Activated CD4-positive, alpha-beta T cell treated with anti-CD3 and anti-CD28 coated beads, Interleukin-10, Interleukin-2, amounts not matched to agents 100 ng/mL and 50 ng/mL, durations not matched to agents 16 hours and 8 hours (primary cell): ENCODE measurements at regions not wholly inside any gene's neighbourhood (a gene's known extent, or its start where the extent isn't known, plus 50 kb on each side); places are given as distances from the start of the nearest gene placed in this dataset.
"Not testable (repeated sequence)": the region's sequence is repeated elsewhere in the genome, so short reads cannot be mapped to it uniquely, and the experiment has no call there.

Source experiments
- DNase-seq: peaks from one replicate; pipeline ENCODE4 v3.0.0-alpha.2; 2020

DNA sequence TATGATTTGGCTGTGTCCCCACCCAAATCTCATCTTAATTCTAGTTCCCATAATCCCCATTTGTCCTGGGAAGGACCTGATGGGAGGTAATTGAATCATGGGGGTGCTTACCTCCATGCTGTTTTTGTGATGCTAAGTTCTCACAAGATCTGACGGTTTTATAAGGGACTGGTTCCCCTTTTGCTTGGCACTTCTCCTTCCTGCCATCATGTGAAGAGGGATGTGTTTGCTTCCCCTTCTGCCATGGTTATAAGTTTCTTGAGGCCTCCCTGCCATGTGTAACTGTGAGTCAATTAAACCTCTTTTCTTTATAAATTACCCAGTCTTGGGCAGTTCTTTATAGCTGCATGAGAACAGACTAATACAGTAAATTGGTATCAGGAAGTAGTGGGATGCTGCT, 114.1 kb downstream of the ZNF648 start:
- DNase-seq, result no peak

DNA sequence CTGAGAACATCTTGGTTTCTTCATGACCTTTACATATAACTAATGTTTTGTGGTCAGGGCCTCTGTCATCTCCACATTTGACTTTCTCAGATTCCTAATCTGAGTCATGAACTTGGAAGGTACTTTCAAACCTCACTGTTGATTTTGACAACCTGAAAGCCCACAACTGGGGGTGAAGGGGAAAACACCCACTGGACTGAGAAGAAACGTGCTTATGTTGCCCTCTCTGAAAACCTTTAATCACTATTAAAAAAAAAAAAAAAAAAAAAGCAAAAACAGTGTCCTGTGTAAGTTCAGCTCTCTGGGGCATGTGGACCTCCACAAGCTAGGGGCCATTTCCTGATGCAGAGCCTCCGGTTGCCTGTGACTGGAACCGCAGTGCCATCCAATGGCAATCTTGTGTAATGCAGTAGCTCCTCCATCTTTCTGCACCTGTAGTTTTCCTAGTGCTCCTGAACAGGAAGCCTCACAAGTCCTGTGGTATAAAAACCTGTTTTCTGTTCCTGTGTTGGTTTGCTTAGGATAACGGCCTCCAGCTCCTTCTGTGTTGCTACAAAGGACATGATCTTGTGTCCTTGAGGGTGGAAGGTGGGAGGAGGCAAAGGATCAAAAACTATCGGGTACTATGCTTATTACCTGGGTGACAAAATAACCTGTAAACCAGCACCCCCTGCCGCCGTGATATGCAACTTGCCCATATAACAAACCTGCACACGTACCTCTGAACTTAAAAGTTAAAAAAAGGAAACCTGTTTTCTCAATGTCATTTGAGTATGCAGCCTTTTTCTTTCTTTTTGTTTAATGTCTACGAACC, 124.5 kb downstream of the ZNF648 start:
- peak; percentile 54 for DNase-seq

GRCh38 chr1:181936269-181936668, 125.2 kb downstream of the ZNF648 start:
- peak; percentile 0 for DNase-seq

GRCh38 chr1:181931873-181932272, 129.6 kb downstream of the ZNF648 start:
- DNase-seq, result no peak

DNA sequence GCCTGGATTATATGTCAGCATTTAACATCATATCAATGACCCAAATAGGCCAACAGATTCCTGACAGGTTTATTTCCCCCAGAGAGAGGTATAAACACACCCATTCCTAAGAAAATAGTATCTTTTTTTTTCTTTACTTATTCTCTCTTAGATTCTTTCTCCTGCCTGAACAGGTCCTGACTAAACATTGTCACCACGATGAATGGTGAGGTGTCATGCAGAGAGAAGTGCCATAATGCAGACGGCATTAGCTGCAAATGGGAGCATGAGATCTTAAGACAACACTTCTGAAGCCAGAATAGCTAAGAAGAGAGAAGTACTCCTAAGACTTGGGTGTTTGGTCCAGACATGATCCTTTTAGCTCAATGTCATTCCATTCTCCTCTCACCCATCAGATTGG, 131.3 kb downstream of the ZNF648 start:
- DNase-seq, result no peak

- no peak for DNase-seq
Measured at GRCh38 chr1:181926697-181927096, 134.8 kb downstream of the ZNF648 start.

DNA sequence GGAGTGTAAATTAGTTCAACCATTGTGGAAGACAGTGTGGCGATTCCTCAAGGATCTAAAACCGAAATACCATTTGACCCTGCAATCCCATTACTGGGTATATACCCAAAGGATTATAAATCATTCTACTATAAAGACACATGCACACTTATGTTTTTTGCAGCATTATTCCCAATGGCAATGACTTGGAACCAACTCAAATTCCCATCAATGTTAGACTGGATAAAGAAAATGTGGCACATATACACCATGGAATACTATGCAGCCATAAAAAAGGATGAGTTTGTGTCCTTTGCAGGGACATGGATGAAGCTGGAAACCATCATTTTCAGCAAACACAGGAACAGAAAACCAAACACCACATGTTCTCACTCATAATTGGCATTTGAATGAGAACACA, 137.5 kb downstream of the ZNF648 start:
- DNase-seq, result not testable (repeated sequence)

DNA sequence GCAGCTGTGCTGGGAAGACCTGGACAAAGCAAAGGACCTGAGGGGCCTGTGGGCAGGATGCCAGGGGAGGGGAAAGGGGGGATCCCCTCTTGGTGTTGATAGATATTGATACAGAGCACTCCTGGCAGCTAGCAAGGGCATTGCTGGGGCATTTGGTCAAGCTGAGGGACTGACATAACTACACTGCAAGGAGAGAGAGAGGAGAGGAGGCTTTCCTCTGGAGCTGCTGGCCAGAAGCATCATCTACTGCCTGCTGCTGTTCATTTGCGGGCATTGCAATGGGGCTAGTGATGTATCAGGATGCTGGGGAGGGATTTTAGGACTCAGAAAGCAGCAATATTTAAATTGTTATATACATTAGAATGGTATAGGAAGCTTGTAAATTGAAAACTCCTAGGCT, 142.0 kb downstream of the ZNF648 start:
- no peak for DNase-seq

DNA sequence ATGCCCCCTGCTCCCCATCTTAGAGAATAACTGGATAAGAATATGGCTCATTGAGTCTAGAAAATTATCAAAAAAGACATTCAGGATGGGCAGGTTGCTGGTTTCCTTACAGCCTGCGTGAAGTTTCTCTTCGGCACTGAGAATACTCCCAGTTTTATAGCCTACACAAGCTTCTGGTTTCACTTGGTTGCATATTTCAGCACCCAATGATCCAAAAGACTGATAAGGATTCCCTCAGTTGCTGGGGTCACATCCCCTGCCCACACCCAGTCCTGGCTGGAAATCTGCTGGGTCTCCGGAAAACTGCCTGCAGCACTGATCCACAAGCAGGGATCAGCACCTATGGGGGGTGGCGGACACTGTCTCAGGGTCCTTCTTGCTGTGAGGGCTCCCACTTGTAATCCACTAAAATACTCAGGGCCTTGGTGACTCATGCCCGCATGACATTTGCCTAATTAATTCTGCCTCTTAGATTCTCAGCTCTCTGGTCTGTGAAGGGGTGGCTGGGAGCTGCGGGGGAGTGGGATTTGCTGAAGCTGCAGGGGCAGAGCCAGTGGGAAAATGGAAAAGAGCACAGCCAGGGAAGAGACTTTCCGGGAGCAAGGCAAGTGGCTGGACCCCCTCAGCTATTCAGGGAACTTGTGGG, 142.5 kb downstream of the ZNF648 start:
- no peak for DNase-seq

GRCh38 chr1:181911715-181912114, 149.8 kb downstream of the ZNF648 start:
- DNase-seq, result no peak

DNA sequence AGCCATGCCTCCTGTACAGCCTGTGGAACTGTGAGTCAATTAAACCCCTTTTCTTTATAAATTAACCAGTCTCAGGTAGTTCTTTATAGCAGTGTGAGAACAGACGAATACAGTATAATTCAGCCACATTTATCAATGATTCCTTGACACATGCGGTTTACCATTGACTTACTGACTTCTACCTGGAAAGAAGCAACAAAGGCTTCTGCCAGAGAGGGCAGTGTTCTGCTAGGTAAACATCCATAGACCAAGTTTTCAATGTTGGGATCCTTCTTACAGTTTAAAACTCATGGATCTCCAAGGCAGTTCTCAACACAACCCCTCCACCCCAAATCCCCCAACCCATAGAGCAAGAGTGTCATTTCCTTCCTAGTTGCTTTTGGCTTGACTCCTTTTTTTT, 150.6 kb downstream of the ZNF648 start:
- no peak for DNase-seq

DNA sequence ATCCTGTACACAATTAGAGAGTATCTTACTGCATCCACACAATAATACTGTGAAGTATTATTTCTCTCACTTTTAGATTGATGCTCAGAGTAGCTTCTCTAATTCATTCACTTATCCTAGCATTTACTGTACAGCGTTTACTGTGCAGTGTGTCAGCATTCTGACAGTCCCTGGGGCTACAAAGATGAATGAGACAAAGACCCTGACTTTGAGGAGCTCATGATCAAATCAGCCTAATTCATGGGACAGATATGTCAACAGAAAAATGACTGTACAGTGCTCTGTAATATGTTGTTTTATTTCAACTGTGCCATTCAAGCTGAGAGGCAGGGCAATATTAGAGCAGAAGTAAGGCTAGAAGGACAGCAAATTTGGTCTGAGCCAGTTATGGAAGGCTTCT, 152.5 kb downstream of the ZNF648 start:
- no peak for DNase-seq

DNA sequence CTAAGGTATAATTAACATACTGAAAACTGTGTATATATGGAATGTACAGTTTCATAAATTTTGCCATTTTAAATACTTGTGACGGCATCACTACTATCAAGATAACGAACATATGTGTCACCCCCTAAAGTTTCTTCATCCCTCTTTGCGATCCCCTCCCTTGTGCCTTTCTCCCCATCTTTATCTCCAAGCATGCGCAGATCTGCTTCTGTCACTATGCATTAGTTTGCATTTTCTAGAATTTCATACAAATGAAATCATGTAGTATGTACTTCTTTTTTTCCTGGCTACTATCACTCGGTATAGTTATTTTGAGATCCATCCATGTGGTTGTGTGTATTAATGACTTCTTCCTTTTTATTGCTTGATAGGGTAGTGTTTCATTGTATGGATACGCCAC, 154.9 kb downstream of the ZNF648 start:
- DNase-seq, result no peak

DNA sequence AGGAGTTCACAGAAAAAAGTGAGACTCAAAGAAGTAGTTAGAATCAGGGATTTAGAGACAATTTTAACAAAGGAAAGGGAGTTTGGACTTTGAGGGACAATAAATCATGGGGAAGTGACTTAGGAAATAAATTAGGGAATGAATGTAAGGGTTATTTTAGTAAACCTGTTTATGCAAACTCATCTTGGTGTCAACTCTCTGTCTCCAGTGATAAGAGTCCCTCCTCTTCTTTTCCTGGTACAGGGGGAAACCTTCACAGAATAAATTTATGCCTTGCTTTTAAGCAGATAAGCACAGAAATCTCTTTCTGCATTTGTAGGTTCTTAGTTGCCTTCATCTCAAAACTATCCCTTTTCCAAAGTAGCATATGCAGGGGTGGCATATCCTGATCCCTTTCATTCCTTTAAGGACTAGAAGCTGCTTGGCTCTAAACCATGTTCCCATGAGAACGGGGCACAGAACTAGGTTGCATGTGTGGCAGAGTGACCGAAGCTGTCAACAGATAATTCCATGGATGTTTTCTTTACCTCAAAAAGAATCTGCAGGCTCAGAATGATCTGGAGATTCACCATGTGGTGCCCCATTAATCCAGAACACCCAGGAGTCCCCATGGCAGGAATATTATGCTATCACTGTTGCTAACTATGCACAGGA, 155.4 kb downstream of the ZNF648 start:
- no peak for DNase-seq

- no peak for DNase-seq
Measured at GRCh38 chr1:181898773-181899172, 162.7 kb downstream of the ZNF648 start.

DNA sequence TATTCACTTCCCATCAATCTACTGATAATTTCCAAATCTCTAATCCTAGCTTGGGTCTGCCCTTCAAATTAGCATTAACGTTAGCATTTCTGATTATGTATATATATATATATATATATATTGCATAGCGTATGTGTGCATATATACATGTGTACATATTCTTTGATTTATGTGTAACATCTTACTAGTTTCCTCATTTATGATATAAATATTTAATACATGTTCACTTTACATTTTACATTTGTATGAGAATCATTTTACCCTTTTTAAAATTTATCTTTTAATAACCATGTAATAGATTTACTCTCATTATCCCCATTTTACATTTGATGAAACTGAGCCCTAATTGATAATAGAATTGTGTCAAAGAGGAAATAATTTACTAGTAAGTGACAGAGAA, 164.7 kb downstream of the ZNF648 start:
- no peak for DNase-seq

DNA sequence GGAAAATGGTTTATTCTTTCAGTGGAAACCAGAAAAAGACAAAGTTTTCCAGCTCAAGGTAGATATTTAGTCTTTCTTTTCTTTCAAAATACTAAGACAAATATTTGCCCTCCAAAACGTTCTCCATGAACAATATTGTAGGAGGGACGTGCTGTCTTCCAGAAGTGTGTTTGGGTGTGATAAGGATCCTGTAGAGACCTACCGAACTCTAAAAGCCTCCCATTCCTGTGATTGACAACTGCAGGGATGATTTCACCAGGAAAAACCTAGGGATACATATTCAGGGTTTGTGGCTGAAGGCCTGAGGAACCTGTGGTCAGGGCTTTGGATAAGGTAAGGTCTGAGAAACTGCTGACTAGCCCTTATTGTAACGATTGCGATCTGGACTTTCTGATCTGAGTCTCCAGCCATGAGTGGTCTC, 167.1 kb downstream of the ZNF648 start:
- no peak for DNase-seq

GRCh38 chr1:181893937-181894336, 167.6 kb downstream of the ZNF648 start:
- no peak for DNase-seq

DNA sequence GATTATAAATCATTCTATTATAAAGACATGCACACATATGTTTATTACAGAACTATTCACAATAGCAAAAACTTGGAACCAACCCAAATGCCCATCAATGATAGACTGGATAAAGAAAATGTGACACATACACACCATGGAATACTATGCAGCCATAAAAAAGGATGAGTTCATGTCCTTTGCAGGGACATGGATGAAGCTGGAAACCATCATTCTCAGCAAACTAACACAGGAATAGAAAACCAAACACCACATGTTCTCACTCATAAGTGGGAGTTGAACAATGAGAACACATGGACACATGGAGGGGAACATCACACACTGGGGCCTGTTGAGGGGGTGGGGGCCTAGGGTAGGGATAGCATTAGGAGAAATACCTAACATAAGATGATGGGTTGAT, 168.4 kb downstream of the ZNF648 start:
- not testable (repeated sequence) for DNase-seq

GRCh38 chr1:181872562-181872961, 188.9 kb downstream of the ZNF648 start:
- DNase-seq, result no peak

GRCh38 chr1:181863736-181864135, 197.8 kb downstream of the ZNF648 start:
- no peak for DNase-seq

DNA sequence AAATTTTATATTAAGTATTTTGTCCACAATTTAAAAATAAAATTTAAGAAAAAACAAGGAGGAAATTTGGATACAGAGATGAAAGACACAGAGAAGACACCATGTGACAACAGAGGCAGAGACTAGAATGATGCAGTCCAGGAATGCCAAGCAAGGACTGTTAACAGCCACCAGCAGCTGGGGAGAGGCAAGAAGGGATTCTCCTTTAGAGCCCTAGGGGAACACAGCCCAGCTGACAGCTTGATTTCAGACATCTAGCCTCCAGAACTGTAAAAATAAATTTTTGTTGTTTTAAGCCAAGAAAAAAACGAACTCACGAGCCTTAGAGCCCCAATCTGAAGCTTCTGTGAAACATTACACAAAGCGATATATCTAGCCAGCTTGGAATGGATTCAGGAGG, 198.5 kb downstream of the ZNF648 start:
- no peak for DNase-seq

DNA sequence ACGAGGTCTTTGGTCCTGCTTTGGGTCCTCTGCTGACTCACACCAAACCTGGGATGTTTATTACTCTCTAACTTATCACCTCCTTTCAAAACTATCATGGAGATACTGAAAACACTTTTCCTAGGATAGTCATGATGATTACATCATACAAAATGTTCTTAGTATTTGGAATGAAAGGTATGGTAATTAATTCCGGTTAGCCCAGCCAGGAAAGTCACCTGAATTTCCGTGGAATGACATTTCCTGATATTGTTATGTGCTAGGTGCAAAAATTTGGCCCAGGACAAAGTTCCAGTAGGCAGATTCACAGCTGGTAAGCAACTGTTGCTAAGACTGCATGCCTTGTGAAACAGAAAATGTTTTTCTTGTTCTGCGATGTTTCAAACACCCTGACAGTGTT, 203.4 kb downstream of the ZNF648 start:
- DNase-seq, result no peak
